K562 (cell line): ENCODE measurements at regions not wholly inside any gene's neighbourhood (a gene's known extent, or its start where the extent isn't known, plus 50 kb on each side); places are given as distances from the start of the nearest gene placed in this dataset.

ENCODE experiments used
- ATAC-seq: fragments of 200-7000 bp; cut with Tn5 transposase; 3 replicates; pipeline ENCODE4 v1.9.1; 2020; ENCODE audit warnings: moderate library complexity
- BruUV-seq: library from RNA; stranded (reverse); fragments of 400-500 nt; replicated peaks from 2 replicates; lab custom pipeline; 2021; lab: Mats Ljungman, UMichigan
- CTCF ChIA-PET: fragments of 300-600 bp; formaldehyde crosslinking; extraction: SDS; loops from one replicate; lab custom pipeline; 2021; ENCODE audit warnings: low intra/inter-chr PET ratio; lab: Yijun Ruan, JAX
- POLR2A ChIA-PET: fragments of 300-600, 350-650 bp; sonication (Branson Sonifier 250); formaldehyde crosslinking; extraction: SDS; loops from one replicate; lab custom pipeline; 2021; ENCODE audit warnings: antibody characterized with exemption, inconsistent platforms; lab: Yijun Ruan, JAX
- DNase-seq, 4 experiments: peaks; one replicate each; pipeline versions ENCODE4 v3.0.0 to v3.0.0-alpha.2; 2011 to 2018; ENCODE audit warnings: low spot score in 3 of 4, mixed read lengths in 3 of 4; ENCODE audit errors: extremely low read depth in 1 of 4
- FAIRE-seq: peaks from 2 replicates; lab custom pipeline; 2011; peaks lifted over from hg19 to GRCh38; lab: Jason Lieb, UNC
- H2AFZ ChIP-seq: 2 replicates; pipeline ENCODE4 v1.6.0; 2011; ENCODE audit warnings: low read depth, low read length, control low read depth, inconsistent platforms
- H3K27ac ChIP-seq: fragments of 200-600 bp; 3 replicates; pipeline ENCODE4 v1.8.0; 2011; ENCODE audit warnings: low read depth, mild to moderate bottlenecking, control low read depth, inconsistent platforms, low read length, moderate library complexity, mixed read lengths; ENCODE audit errors: extremely low read depth
- H3K27me3 ChIP-seq, 2 experiments: fragments of 300-600 bp in 1 of 2; 2 replicates in 1 of 2; 3 replicates in 1 of 2; pipeline versions ENCODE4 v1.6.0 to v1.8.0; 2011; ENCODE audit warnings: inconsistent platforms in 2 of 2, low read length in 2 of 2, mild to moderate bottlenecking in 1 of 2, mixed read lengths in 1 of 2, moderate library complexity in 1 of 2; ENCODE audit not compliant: control insufficient read depth in 2 of 2, insufficient read depth in 2 of 2
- H3K36me3 ChIP-seq: fragments of 300-600 bp; 3 replicates; pipeline ENCODE4 v1.8.0; 2011; ENCODE audit warnings: mild to moderate bottlenecking, low read length, inconsistent platforms; ENCODE audit not compliant: control insufficient read depth, insufficient read depth
- H3K4me1 ChIP-seq, 2 experiments: fragments of 200-600 bp in 1 of 2; replicated peaks in 1 of 2; 2 replicates in 1 of 2; 3 replicates in 1 of 2; pipeline versions ENCODE4 v1.5.1 to v1.8.0; 2011; ENCODE audit warnings: inconsistent platforms in 2 of 2, low read length in 2 of 2, mild to moderate bottlenecking in 1 of 2, mixed read lengths in 1 of 2, moderate library complexity in 1 of 2; ENCODE audit not compliant: control insufficient read depth in 2 of 2, insufficient read depth in 2 of 2
- H3K4me2 ChIP-seq: 2 replicates; pipeline ENCODE4 v1.6.1; 2011; ENCODE audit warnings: low read length, control low read depth, inconsistent platforms, mixed read lengths; ENCODE audit not compliant: insufficient read depth
- H3K4me3 ChIP-seq: fragments of 200-600 bp; sonication (generic), shearing (Covaris generic); 2 replicates; pipeline ENCODE4 v1.5.1; 2016; ENCODE audit warnings: control low read depth, inconsistent platforms
- H3K79me2 ChIP-seq: fragments of 200-600 bp; 3 replicates; pipeline ENCODE4 v1.8.0; 2011; ENCODE audit warnings: low read length, inconsistent platforms; ENCODE audit not compliant: control insufficient read depth, insufficient read depth
- H3K9ac ChIP-seq, 2 experiments: 2 replicates each; pipeline versions ENCODE4 v1.6.0 to v1.6.1; 2011; ENCODE audit warnings: low read depth in 2 of 2, low read length in 2 of 2, control low read depth in 1 of 2, inconsistent platforms in 1 of 2, mild to moderate bottlenecking in 1 of 2, mixed read lengths in 1 of 2; ENCODE audit not compliant: insufficient read depth in 1 of 2
- H3K9me1 ChIP-seq: one replicate; pipeline ENCODE4 v1.6.0; 2011; ENCODE audit warnings: inconsistent platforms, mild to moderate bottlenecking, low read length, moderate library complexity; ENCODE audit not compliant: control insufficient read depth, insufficient read depth
- H3K9me3 ChIP-seq: replicated peaks from 2 replicates; pipeline ENCODE4 v1.5.1; 2011; ENCODE audit warnings: low read depth, low read length, inconsistent platforms; ENCODE audit not compliant: control insufficient read depth, insufficient read depth
- H4K20me1 ChIP-seq: replicated peaks from 2 replicates; pipeline ENCODE4 v1.6.1; 2011; ENCODE audit warnings: low read length, inconsistent platforms, mixed read lengths; ENCODE audit not compliant: control insufficient read depth, insufficient read depth
- ELF4 ChIP-seq: fragments of 450-650 bp; formaldehyde crosslinking; IDR thresholded peaks from 2 replicates; pipeline ENCODE4 v1.4.0; 2022; ENCODE audit warnings: missing genetic modification characterization
- HDAC2 ChIP-seq: fragments of 450-650 bp; IDR thresholded peaks from 2 replicates; pipeline ENCODE4 v1.6.1; 2016; ENCODE audit warnings: mild to moderate bottlenecking
- MCM2 ChIP-seq: fragments of 450-650 bp; IDR thresholded peaks from 2 replicates; pipeline ENCODE4 v1.6.1; 2017; ENCODE audit warnings: low read depth, mild to moderate bottlenecking
- RCOR1 ChIP-seq, 2 experiments: IDR thresholded peaks; 2 replicates each; pipeline ENCODE4 v1.6.1; 2012; ENCODE audit warnings: low read depth in 2 of 2, low read length in 2 of 2, borderline replicate concordance in 1 of 2, improper control_type of control experiment in 1 of 2
- TAF1 ChIP-seq: IDR thresholded peaks from 2 replicates; pipeline ENCODE4 v1.6.1; 2011; ENCODE audit warnings: mild to moderate bottlenecking, low read length, moderate library complexity; ENCODE audit not compliant: insufficient read depth, control insufficient read depth, severe bottlenecking; ENCODE audit errors: extremely low read depth
- ZNF121 ChIP-seq: sonication (generic); formaldehyde crosslinking; conservative IDR thresholded peaks from 2 replicates; pipeline ENCODE4 v1.8.0; 2022; ENCODE audit warnings: missing genetic modification reagents
- ZNF347 ChIP-seq: fragments of 450-650 bp; formaldehyde crosslinking; IDR thresholded peaks from 2 replicates; pipeline ENCODE4 v1.4.0; 2020; ENCODE audit warnings: low read depth, mild to moderate bottlenecking, moderate library complexity
- ZNF75A ChIP-seq: fragments of 450-650 bp; formaldehyde crosslinking; IDR thresholded peaks from 2 replicates; pipeline ENCODE4 v1.4.0; 2020; ENCODE audit warnings: mild to moderate bottlenecking
- WGBS: fragments of 100-300 bp; shearing (Covaris generic); methylation state at CpG from one replicate; pipeline ENCODE4 v1.1.6; 2016; ENCODE audit warnings: low coverage, mixed read lengths; ENCODE audit not compliant: insufficient coverage; ENCODE audit errors: missing lambda C conversion rate; 5-methylcytosine and 5-hydroxymethylcytosine counted together
- in situ Hi-C: fragments of 300-500 bp; cut with MboI; formaldehyde crosslinking; loops from 4 replicates; pipeline ENCODE4 v1.15.0; 2018; ENCODE audit warnings: inconsistent platforms, mixed read lengths
- intact Hi-C: fragments of 100-400 bp; cut with micrococcal nuclease; formaldehyde crosslinking; loops from 2 replicates; pipeline ENCODE4 v1.14.2; 2022
- TF ChIP-seq, protein P1 (sequence below): fragments of 150-350 bp; IDR thresholded peaks from 2 replicates; pipeline ENCODE4 v1.6.1; 2014; ENCODE audit warnings: low read depth, mild to moderate bottlenecking, low read length, borderline replicate concordance
- TF ChIP-seq, protein P2 (sequence below): fragments of 250-450 bp; sonication (Bioruptor Pico); IDR thresholded peaks from 2 replicates; pipeline ENCODE4 v1.8.0; 2021; ENCODE audit warnings: moderate library complexity, mild to moderate bottlenecking, inconsistent platforms
- TF ChIP-seq, protein P3 (sequence below): fragments of 450-650 bp; formaldehyde crosslinking; conservative IDR thresholded peaks from 2 replicates; pipeline ENCODE4 v1.4.0; 2022; ENCODE audit warnings: mild to moderate bottlenecking, missing genetic modification characterization
- TF ChIP-seq, protein P4 (sequence below): fragments of 450-650 bp; IDR thresholded peaks from 2 replicates; pipeline ENCODE4 v1.6.1; 2016; ENCODE audit warnings: missing biosample characterization, missing genetic modification characterization

DNA sequence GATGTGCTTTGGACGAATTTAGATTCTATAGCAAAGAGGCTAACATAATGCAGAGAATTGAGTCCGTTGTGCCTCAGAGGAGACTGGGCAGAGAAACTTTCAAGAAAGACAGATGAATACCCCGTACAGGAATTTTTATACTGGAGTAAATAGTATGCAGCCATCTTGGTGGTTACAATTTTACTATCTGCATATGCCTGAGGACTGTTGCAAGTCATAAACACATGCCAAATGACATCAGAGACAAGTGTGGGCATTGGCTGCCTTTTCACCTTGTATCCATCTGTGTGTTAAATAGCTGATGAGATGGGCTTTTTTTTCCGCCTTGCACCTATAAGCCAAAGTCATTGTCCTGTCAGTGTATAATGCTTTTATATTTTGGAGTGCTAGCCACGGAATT, 267.5 kb upstream of the SP4 start:
- no peaks in the 10 kb centered on the region; a peak in 1 of 5 replicates for H3K4me1 ChIP-seq
- no peaks in the 10 kb centered on the region for H3K79me2 ChIP-seq
- in situ Hi-C loops (no loop called here), intact Hi-C loops (no loop called here)
- H3K9me1 ChIP-seq, result no peaks in the 10 kb centered on the region
- no TSS peak for BruUV-seq
- no peak overlapping the region for H3K4me2 ChIP-seq
- ATAC-seq (no peak), DNase-seq (no peak), FAIRE-seq (no peak)
- H3K4me3 ChIP-seq, result no peak overlapping the region
- no peaks in the 10 kb centered on the region for H3K36me3 ChIP-seq
- no peak overlapping the region for H2AFZ ChIP-seq
- ChIA-PET CTCF (no interaction called here), POLR2A (no interaction called here)
- no peak for TF ChIP-seq ZNF347 (CRISPR knock-in tag)
- TF ChIP-seq, protein P1, sequence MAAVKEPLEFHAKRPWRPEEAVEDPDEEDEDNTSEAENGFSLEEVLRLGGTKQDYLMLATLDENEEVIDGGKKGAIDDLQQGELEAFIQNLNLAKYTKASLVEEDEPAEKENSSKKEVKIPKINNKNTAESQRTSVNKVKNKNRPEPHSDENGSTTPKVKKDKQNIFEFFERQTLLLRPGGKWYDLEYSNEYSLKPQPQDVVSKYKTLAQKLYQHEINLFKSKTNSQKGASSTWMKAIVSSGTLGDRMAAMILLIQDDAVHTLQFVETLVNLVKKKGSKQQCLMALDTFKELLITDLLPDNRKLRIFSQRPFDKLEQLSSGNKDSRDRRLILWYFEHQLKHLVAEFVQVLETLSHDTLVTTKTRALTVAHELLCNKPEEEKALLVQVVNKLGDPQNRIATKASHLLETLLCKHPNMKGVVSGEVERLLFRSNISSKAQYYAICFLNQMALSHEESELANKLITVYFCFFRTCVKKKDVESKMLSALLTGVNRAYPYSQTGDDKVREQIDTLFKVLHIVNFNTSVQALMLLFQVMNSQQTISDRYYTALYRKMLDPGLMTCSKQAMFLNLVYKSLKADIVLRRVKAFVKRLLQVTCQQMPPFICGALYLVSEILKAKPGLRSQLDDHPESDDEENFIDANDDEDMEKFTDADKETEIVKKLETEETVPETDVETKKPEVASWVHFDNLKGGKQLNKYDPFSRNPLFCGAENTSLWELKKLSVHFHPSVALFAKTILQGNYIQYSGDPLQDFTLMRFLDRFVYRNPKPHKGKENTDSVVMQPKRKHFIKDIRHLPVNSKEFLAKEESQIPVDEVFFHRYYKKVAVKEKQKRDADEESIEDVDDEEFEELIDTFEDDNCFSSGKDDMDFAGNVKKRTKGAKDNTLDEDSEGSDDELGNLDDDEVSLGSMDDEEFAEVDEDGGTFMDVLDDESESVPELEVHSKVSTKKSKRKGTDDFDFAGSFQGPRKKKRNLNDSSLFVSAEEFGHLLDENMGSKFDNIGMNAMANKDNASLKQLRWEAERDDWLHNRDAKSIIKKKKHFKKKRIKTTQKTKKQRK, result no peak
- TF ChIP-seq, protein P2, sequence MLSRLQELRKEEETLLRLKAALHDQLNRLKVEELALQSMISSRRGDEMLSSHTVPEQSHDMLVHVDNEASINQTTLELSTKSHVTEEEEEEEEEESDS, result no peak
- no peak for TF ChIP-seq TAF1
- TF ChIP-seq, protein P3, sequence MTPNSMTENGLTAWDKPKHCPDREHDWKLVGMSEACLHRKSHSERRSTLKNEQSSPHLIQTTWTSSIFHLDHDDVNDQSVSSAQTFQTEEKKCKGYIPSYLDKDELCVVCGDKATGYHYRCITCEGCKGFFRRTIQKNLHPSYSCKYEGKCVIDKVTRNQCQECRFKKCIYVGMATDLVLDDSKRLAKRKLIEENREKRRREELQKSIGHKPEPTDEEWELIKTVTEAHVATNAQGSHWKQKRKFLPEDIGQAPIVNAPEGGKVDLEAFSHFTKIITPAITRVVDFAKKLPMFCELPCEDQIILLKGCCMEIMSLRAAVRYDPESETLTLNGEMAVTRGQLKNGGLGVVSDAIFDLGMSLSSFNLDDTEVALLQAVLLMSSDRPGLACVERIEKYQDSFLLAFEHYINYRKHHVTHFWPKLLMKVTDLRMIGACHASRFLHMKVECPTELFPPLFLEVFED, result no peak
- TF ChIP-seq, protein P4, sequence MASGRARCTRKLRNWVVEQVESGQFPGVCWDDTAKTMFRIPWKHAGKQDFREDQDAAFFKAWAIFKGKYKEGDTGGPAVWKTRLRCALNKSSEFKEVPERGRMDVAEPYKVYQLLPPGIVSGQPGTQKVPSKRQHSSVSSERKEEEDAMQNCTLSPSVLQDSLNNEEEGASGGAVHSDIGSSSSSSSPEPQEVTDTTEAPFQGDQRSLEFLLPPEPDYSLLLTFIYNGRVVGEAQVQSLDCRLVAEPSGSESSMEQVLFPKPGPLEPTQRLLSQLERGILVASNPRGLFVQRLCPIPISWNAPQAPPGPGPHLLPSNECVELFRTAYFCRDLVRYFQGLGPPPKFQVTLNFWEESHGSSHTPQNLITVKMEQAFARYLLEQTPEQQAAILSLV, result no peak
- no peak for TF ChIP-seq ZNF121 (CRISPR knock-in tag)
- no peak for TF ChIP-seq ELF4 (CRISPR knock-in tag)
- no peak for TF ChIP-seq HDAC2
- TF ChIP-seq ZNF75A (CRISPR knock-in tag), result no peak
- TF ChIP-seq MCM2, result no peak
- no peak for TF ChIP-seq RCOR1 (IDR thresholded peaks at IDR 0.05; ENCODE audit: borderline replicate concordance in 1 of 2, low read depth in 2 of 2, low read length in 2 of 2)
- no peaks in the 10 kb centered on the region for H3K27me3 ChIP-seq
- H3K9me3 ChIP-seq, result no peaks in the 10 kb centered on the region
- H4K20me1 ChIP-seq, result no peaks in the 10 kb centered on the region
- WGBS, result 0% methylated on average over 5 of the region's 5 CpGs
- no peak overlapping the region for H3K9ac ChIP-seq
- no peak overlapping the region for H3K27ac ChIP-seq
